Body of pancreas (tissue), 4 donors: ENCODE measurements at regions not wholly inside any gene's neighbourhood (a gene's known extent, or its start where the extent isn't known, plus 50 kb on each side); places are given as distances from the start of the nearest gene placed in this dataset.

ENCODE experiments used
- POLR2A ChIP-seq, 3 donors: fragments of 450-650 bp; IDR thresholded peaks; one replicate each; pipeline ENCODE4 v1.6.1; 2016; ENCODE audit warnings: antibody characterized with exemption in 3 of 3, mild to moderate bottlenecking in 2 of 3
- TF ChIP-seq, protein P1 (sequence below), 7 experiments: fragments of 450-650 bp in 4 of 7; fragments of 200-600 bp in 3 of 7; sonication (generic) in 3 of 7; IDR thresholded peaks; one replicate each; pipeline ENCODE4 v1.5.1; 2016 to 2019; ENCODE audit warnings: antibody characterized with exemption in 7 of 7

DNA sequence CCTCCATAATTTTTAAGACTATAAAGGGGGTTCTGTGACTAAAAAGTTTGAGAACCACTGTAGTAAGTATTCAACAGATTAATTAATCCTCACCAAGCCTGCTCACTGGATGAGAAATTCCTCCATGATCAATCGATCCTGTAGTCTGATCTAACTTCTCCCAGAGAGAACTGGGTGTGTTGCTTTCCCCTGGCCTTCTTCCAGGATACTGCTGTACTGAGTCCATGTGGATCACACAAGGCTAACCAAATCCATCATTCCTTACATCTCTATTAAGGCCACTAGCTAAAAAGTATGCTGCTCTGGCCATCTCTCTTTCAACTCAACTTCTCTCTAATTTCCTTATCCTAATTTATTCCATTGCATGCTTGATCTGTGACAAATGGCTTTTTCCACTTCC is 280.2 kb upstream of the PCSK5 start:
- TF ChIP-seq, protein P1, sequence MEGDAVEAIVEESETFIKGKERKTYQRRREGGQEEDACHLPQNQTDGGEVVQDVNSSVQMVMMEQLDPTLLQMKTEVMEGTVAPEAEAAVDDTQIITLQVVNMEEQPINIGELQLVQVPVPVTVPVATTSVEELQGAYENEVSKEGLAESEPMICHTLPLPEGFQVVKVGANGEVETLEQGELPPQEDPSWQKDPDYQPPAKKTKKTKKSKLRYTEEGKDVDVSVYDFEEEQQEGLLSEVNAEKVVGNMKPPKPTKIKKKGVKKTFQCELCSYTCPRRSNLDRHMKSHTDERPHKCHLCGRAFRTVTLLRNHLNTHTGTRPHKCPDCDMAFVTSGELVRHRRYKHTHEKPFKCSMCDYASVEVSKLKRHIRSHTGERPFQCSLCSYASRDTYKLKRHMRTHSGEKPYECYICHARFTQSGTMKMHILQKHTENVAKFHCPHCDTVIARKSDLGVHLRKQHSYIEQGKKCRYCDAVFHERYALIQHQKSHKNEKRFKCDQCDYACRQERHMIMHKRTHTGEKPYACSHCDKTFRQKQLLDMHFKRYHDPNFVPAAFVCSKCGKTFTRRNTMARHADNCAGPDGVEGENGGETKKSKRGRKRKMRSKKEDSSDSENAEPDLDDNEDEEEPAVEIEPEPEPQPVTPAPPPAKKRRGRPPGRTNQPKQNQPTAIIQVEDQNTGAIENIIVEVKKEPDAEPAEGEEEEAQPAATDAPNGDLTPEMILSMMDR (IDR thresholded peaks at IDR 0.05): no peak
- TF ChIP-seq POLR2A (IDR thresholded peaks at IDR 0.05): no peak
